ENCODE measurements at regions not wholly inside any gene's neighbourhood (a gene's known extent, or its start where the extent isn't known, plus 50 kb on each side); places are given as distances from the start of the nearest gene placed in this dataset.

DNA sequence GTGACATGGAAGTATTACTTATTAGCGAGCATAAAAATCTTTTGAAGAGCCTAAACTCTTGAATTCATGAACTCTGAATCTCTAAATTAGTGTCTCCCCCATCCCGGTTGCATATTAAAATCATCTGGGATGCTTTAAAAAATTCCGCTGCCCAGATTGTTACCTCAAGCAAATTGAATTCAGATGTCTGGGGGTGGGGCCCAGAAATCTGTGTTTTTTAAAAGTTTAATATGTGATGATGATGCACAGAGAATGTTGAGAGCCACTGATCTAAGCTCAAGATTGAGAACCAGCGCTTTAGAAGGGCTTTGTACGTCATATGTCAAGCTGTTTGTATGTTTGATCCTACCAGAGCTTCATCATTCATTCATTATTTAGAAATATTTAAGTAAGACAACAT is 446.8 kb downstream of the NUF2 start:
- DNase-seq (ENCODE audit: low read depth): peak; percentile 23
- H3K4me3 ChIP-seq (ENCODE audit: control insufficient read depth, low read depth, low read length): no peak overlapping the region
- TF ChIP-seq, protein P1, sequence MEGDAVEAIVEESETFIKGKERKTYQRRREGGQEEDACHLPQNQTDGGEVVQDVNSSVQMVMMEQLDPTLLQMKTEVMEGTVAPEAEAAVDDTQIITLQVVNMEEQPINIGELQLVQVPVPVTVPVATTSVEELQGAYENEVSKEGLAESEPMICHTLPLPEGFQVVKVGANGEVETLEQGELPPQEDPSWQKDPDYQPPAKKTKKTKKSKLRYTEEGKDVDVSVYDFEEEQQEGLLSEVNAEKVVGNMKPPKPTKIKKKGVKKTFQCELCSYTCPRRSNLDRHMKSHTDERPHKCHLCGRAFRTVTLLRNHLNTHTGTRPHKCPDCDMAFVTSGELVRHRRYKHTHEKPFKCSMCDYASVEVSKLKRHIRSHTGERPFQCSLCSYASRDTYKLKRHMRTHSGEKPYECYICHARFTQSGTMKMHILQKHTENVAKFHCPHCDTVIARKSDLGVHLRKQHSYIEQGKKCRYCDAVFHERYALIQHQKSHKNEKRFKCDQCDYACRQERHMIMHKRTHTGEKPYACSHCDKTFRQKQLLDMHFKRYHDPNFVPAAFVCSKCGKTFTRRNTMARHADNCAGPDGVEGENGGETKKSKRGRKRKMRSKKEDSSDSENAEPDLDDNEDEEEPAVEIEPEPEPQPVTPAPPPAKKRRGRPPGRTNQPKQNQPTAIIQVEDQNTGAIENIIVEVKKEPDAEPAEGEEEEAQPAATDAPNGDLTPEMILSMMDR (conservative IDR thresholded peaks at IDR 0.05; ENCODE audit: control insufficient read depth, insufficient read depth, low read depth, low read length): no peak

DNA sequence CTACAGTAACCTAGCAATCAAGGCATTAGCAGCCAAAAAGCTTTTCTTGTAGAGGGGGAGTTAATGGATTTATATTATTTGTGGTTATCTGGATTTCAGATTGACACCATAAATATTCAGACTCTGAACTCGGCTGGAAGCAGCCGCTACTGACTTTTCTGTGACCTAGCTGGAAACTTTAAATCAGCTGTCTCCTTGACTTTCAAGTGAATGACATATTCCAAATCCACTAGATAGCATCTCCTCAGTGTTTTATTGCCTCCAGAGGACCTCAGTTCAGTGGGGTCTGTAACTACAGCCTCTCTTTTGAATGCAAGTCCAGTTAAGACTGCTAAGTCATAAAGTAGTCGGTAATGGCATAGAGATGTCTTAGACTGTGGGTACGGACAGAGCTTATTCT is 448.5 kb downstream of the NUF2 start:
- TF ChIP-seq, protein P1 (conservative IDR thresholded peaks at IDR 0.05; ENCODE audit: control insufficient read depth, insufficient read depth, low read depth, low read length): no peak
- no peak for DNase-seq (ENCODE audit: low read depth)
- H3K4me3 ChIP-seq (ENCODE audit: control insufficient read depth, low read depth, low read length): no peak overlapping the region

DNA sequence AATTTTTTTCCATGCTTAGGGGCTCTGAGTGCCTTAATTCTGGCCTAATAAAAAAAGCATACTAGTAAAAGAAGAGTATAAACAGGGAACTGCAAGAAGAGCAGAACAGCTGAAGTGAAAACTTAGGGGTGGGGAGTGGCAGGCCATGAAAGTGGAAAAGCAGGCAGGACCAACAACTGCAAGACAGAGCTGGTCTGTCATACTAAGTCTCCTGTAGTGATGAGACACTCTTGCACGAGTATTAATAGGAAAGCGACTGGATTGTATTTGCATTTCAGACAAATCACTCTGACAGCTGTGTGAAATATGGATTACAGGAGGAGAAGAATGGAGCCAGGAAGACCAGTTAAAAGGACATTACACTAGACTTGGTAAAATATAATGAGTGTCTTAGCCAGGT is 449.9 kb downstream of the NUF2 start:
- TF ChIP-seq, protein P1 (conservative IDR thresholded peaks at IDR 0.05; ENCODE audit: control insufficient read depth, insufficient read depth, low read depth, low read length): no peak
- no peak for DNase-seq (ENCODE audit: low read depth)
- no peak overlapping the region for H3K4me3 ChIP-seq (ENCODE audit: control insufficient read depth, low read depth, low read length)

DNA sequence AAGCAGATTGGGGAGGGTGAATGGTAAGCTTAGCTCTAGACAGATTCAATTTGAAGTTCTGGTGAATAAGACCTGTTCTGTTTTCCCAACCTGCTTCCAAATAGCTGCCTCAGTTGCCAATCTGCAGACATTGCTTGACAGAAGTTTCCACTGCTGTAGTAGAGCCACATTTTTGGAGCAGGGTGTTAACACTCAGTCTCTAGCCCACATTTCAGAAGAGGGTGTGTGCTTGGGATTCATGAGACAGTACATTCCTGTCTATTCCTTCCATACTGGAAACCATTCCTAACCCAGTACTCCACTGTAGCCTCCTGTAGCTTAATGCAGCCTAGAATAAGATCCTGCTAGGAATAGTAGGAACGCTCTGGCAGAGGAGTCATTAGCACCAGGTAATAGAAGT is 450.5 kb downstream of the NUF2 start:
- DNase-seq (ENCODE audit: low read depth): no peak
- no peak overlapping the region for H3K4me3 ChIP-seq (ENCODE audit: control insufficient read depth, low read depth, low read length)
- TF ChIP-seq, protein P1 (conservative IDR thresholded peaks at IDR 0.05; ENCODE audit: control insufficient read depth, insufficient read depth, low read depth, low read length): no peak

DNA sequence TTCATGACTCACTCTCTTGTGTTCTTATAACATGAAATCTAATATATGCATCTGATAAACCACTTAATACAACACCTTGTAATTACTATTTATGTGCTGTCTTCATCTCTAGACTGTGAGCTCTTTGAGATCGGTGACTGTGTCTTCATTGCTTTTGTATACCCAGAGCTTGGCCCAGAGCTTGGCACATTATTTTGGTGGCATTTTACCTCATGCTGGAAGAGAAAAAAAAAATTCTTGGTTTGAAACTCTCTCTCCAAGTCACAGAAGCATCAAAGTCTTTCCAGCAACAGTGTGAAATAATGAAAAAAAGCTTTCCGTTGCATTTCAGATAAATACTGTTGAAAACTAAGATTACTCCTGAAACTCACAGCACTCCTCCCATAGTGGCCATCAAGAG is 451.6 kb downstream of the NUF2 start:
- DNase-seq (ENCODE audit: low read depth): no peak
- TF ChIP-seq, protein P1 (conservative IDR thresholded peaks at IDR 0.05; ENCODE audit: control insufficient read depth, insufficient read depth, low read depth, low read length): no peak
- H3K4me3 ChIP-seq (ENCODE audit: control insufficient read depth, low read depth, low read length): no peak overlapping the region

DNA sequence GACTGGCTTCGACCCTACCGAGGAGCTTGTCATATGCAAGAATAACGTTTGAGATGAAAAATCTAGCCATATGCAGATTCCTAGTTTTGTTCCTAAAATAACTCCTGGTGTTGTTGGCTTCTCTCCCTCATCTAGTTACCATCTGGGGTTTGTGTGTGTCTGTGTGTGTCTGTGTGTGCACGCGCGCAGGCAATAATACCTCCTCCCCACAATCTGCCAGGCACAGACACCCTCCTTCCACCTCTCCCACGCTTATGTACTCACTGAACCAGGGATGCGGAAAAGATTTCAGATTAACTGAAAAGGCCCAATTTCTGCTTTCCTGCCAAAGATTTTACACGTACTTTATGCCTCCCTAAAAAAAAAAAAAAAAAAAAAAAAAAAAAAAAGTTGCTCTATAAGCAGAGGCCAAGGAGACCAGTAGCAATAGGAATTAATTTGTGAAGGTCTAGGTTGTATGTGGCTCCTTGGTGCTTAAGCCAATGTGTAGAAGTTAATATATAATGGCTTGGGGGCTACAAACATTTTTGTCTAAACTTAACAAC is 452.7 kb downstream of the NUF2 start:
- TF ChIP-seq, protein P1 (conservative IDR thresholded peaks at IDR 0.05; ENCODE audit: control insufficient read depth, insufficient read depth, low read depth, low read length): no peak
- no peak overlapping the region for H3K4me3 ChIP-seq (ENCODE audit: control insufficient read depth, low read depth, low read length)
- no peak for DNase-seq (ENCODE audit: low read depth)

Measured in fibroblast of mammary gland (primary cell).